GM13976 (cell line): ENCODE measurements at regions not wholly inside any gene's neighbourhood (a gene's known extent, or its start where the extent isn't known, plus 50 kb on each side); places are given as distances from the start of the nearest gene placed in this dataset.
A peak's percentile ranks its signal among the peaks of the same experiment; 100 is the strongest.
"Not testable (repeated sequence)": the region's sequence is repeated elsewhere in the genome, so short reads cannot be mapped to it uniquely, and the experiment has no call there.

Experiments used
- DNase-seq: peaks from one replicate; pipeline ENCODE4 v3.0.0; 2012; ENCODE audit warnings: low spot score
- CTCF ChIP-seq: IDR thresholded peaks from 2 replicates; pipeline ENCODE4 v1.5.1; 2012; ENCODE audit warnings: borderline replicate concordance, mild to moderate bottlenecking; ENCODE audit not compliant: insufficient read depth; ENCODE audit errors: extremely low read depth, missing control alignments, control extremely low read depth
- in situ Hi-C: fragments of 300-500 bp; cut with MboI; formaldehyde crosslinking; loops from one replicate; pipeline ENCODE4 v1.12.0; 2022; ENCODE audit warnings: low sequenced_read_pairs, mixed read lengths, inconsistent platforms; ENCODE audit not compliant: unreplicated experiment

GRCh38 chr14:106738075-106738474 is 1211.7 kb downstream of the TMEM121 start:
- DNase-seq: no peak
- TF ChIP-seq CTCF: peak; percentile 38
- in situ Hi-C loops: no loop called here

GRCh38 chr14:106738598-106739258 is 1212.3 kb downstream of the TMEM121 start:
- in situ Hi-C loops, DNase-seq: not testable (repeated sequence)

GRCh38 chr14:106741086-106741827 is 1214.9 kb downstream of the TMEM121 start:
- in situ Hi-C loops: not testable (repeated sequence)
- TF ChIP-seq CTCF: peak; percentile 78
- DNase-seq: peak; percentile 27

- in situ Hi-C loops: not testable (repeated sequence)
These were observed 1218.8 kb downstream of the TMEM121 start for GRCh38 chr14:106745016-106745767.

GRCh38 chr14:106750089-106750488 is 1223.7 kb downstream of the TMEM121 start:
- in situ Hi-C loops, DNase-seq: not testable (repeated sequence)

More at GRCh38 chr14:106745016-106745767, 1218.8 kb downstream of the TMEM121 start:
- DNase-seq: not testable (repeated sequence)

GRCh38 chr14:106753751-106754150 is 1227.4 kb downstream of the TMEM121 start:
- in situ Hi-C loops, DNase-seq: not testable (repeated sequence)

- DNase-seq, in situ Hi-C loops: not testable (repeated sequence)
These were observed 1231.1 kb downstream of the TMEM121 start for GRCh38 chr14:106757444-106757843.

- in situ Hi-C loops, DNase-seq: not testable (repeated sequence)
These were observed 1235.8 kb downstream of the TMEM121 start for GRCh38 chr14:106761886-106762816.

- in situ Hi-C loops, DNase-seq: not testable (repeated sequence)
These were observed 1238.6 kb downstream of the TMEM121 start for GRCh38 chr14:106764968-106765369.

- DNase-seq: no peak
- no peak for TF ChIP-seq CTCF
- in situ Hi-C loops: no loop called here
These were observed 1239.8 kb downstream of the TMEM121 start for GRCh38 chr14:106766145-106766544.
